T-cell (primary cell): ENCODE measurements at regions not wholly inside any gene's neighbourhood (a gene's known extent, or its start where the extent isn't known, plus 50 kb on each side); places are given as distances from the start of the nearest gene placed in this dataset.

Source experiments
- ATAC-seq, 4 experiments: fragments of 200-7000 bp in 3 of 4; fragments of 150-1000 bp in 1 of 4; cut with Tn5 transposase; replicated peaks in 1 of 4; 1 replicate in 3 of 4; 2 replicates in 1 of 4; pipeline ENCODE4 v1.10.0; 2021; ENCODE audit warnings: moderate library complexity in 3 of 4, mild to moderate bottlenecking in 2 of 4, moderate number of reproducible peaks in 1 of 4
- CTCF ChIA-PET, 2 donors: fragments of 300-600 bp; sonication (Branson Sonifier 250); formaldehyde crosslinking; loops; one replicate each; lab custom pipeline; 2022; ENCODE audit warnings: antibody characterized with exemption in 2 of 2; lab: Charles Lee
- POLR2A ChIA-PET, 2 donors: fragments of 300-600 bp; sonication (Branson Sonifier 250); formaldehyde crosslinking; loops; one replicate each; lab custom pipeline; 2022; ENCODE audit warnings: antibody characterized with exemption in 2 of 2; lab: Charles Lee
- DNase-seq, 35 experiments: peaks; one replicate each; pipeline versions ENCODE4 v3.0.0 to v3.0.0-alpha.2; 2013 to 2023
- H3K27ac ChIP-seq: one replicate; pipeline ENCODE4 v1.5.1; 2013; ENCODE audit warnings: low read length
- H3K27me3 ChIP-seq, 2 experiments: replicated peaks in 1 of 2; 1 replicate in 1 of 2; 2 replicates in 1 of 2; pipeline versions ENCODE4 v1.6.1 to v1.7.0; 2013; ENCODE audit warnings: low read length in 1 of 2, mixed read lengths in 1 of 2; ENCODE audit not compliant: control insufficient read depth in 2 of 2, insufficient read depth in 2 of 2; ENCODE audit errors: extremely low read depth in 1 of 2
- H3K36me3 ChIP-seq, 2 donors: 1 replicate in 1 of 2; 2 replicates in 1 of 2; pipeline versions ENCODE4 v1.6.1 to v1.7.0; 2013; ENCODE audit warnings: low read length in 1 of 2; ENCODE audit not compliant: control insufficient read depth in 2 of 2, insufficient read depth in 1 of 2; ENCODE audit errors: extremely low read depth in 1 of 2
- H3K4me1 ChIP-seq, 2 experiments: 1 replicate in 1 of 2; 2 replicates in 1 of 2; pipeline versions ENCODE4 v1.6.1 to v1.7.0; 2013; ENCODE audit warnings: low read length in 2 of 2, mixed read lengths in 1 of 2; ENCODE audit not compliant: insufficient read depth in 2 of 2, control insufficient read depth in 1 of 2; ENCODE audit errors: extremely low read depth in 1 of 2
- H3K4me3 ChIP-seq, 2 donors: 1 replicate in 1 of 2; 2 replicates in 1 of 2; pipeline versions ENCODE4 v1.5.1 to v1.7.0; 2013; ENCODE audit warnings: mild to moderate bottlenecking in 2 of 2, low read length in 1 of 2, moderate library complexity in 1 of 2; ENCODE audit not compliant: control insufficient read depth in 1 of 2; ENCODE audit errors: extremely low read depth in 1 of 2
- H3K9me3 ChIP-seq: 2 replicates; pipeline ENCODE4 v1.7.0; 2013
- H3K27ac Mint-ChIP-seq, 2 donors: one replicate each; pipeline ENCODE4 v1.8.0; 2020 to 2021; ENCODE audit warnings: mild to moderate bottlenecking in 2 of 2, mixed read lengths in 2 of 2
- H3K27me3 Mint-ChIP-seq, 2 donors: one replicate each; pipeline ENCODE4 v1.8.0; 2021 to 2022; ENCODE audit warnings: mixed read lengths in 2 of 2
- H3K36me3 Mint-ChIP-seq: one replicate; pipeline ENCODE4 v1.8.0; 2021; ENCODE audit warnings: mixed read lengths
- H3K4me1 Mint-ChIP-seq, 3 donors: one replicate each; pipeline ENCODE4 v1.8.0; 2020 to 2022; ENCODE audit warnings: mixed read lengths in 3 of 3, mild to moderate bottlenecking in 1 of 3
- H3K4me3 Mint-ChIP-seq, 3 donors: one replicate each; pipeline ENCODE4 v1.8.0; 2020 to 2022; ENCODE audit warnings: mild to moderate bottlenecking in 3 of 3, mixed read lengths in 3 of 3, moderate library complexity in 3 of 3
- H3K9me3 Mint-ChIP-seq, 3 donors: one replicate each; pipeline ENCODE4 v1.8.0; 2020 to 2022; ENCODE audit warnings: mixed read lengths in 3 of 3
- WGBS: methylation state at CpG from one replicate; pipeline ENCODE4 v1.1.5; 2013; ENCODE audit warnings: missing lambda C conversion rate; ENCODE audit not compliant: insufficient coverage; 5-methylcytosine and 5-hydroxymethylcytosine counted together

GRCh38 chr9:13487936-13488335, 208.4 kb upstream of the MPDZ start:
- Histone ChIP-seq H3K27me3 (no peaks in the 10 kb centered on the region), H3K9me3 (no peaks in the 10 kb centered on the region), H3K27ac (no peak overlapping the region), H3K4me3 (no peak overlapping the region), H3K36me3 (no peaks in the 10 kb centered on the region), H3K4me1 (no peaks in the 10 kb centered on the region)
- ATAC-seq, result no peak
- no peak overlapping the region for H3K4me3 Mint-ChIP-seq
- DNase-seq, result no peak
- ChIA-PET CTCF (no interaction called here), POLR2A (no interaction called here)
- no peak overlapping the region for H3K27ac Mint-ChIP-seq
- no peaks in the 10 kb centered on the region for H3K36me3 Mint-ChIP-seq
- H3K4me1 Mint-ChIP-seq, result no peaks in the 10 kb centered on the region
- peaks cover 9 to 18% (median 11%) of the 10 kb centered on the region in 3 donors for H3K9me3 Mint-ChIP-seq
- no peaks in the 10 kb centered on the region for H3K27me3 Mint-ChIP-seq
- 84% methylated on average over 3 of the region's 6 CpGs for WGBS

GRCh38 chr9:13487498-13487897, 208.0 kb upstream of the MPDZ start:
- Mint-ChIP-seq H3K4me3 (no peak overlapping the region), H3K9me3 (peaks cover 7 to 20% (median 9%) of the 10 kb centered on the region in 3 donors), H3K36me3 (no peaks in the 10 kb centered on the region), H3K27ac (no peak overlapping the region), H3K4me1 (no peaks in the 10 kb centered on the region), H3K27me3 (no peaks in the 10 kb centered on the region)
- DNase-seq, result no peak
- no peaks in the 10 kb centered on the region for H3K4me1 ChIP-seq
- H3K4me3 ChIP-seq, result no peak overlapping the region
- no peaks in the 10 kb centered on the region for H3K36me3 ChIP-seq
- ChIA-PET POLR2A (no interaction called here), CTCF (no interaction called here)
- no peak for ATAC-seq
- no peaks in the 10 kb centered on the region for H3K27me3 ChIP-seq
- H3K9me3 ChIP-seq, result no peaks in the 10 kb centered on the region
- no CpG with 5 or more reads among the region's 2 CpGs for WGBS
- no peak overlapping the region for H3K27ac ChIP-seq

GRCh38 chr9:13487071-13487470, 207.6 kb upstream of the MPDZ start:
- Mint-ChIP-seq H3K27me3 (no peaks in the 10 kb centered on the region), H3K36me3 (no peaks in the 10 kb centered on the region), H3K4me3 (no peak overlapping the region), H3K9me3 (peaks cover 7 to 20% (median 9%) of the 10 kb centered on the region in 3 donors), H3K27ac (no peak overlapping the region), H3K4me1 (no peaks in the 10 kb centered on the region)
- no peaks in the 10 kb centered on the region for H3K4me1 ChIP-seq
- POLR2A ChIA-PET, result no interaction called here
- no peaks in the 10 kb centered on the region for H3K27me3 ChIP-seq
- no peak for DNase-seq
- H3K4me3 ChIP-seq, result no peak overlapping the region
- no peak for ATAC-seq
- no peaks in the 10 kb centered on the region for H3K9me3 ChIP-seq
- 80% methylated on average over 1 of the region's 5 CpGs for WGBS
- H3K27ac ChIP-seq, result no peak overlapping the region
- CTCF ChIA-PET, result no interaction called here
- H3K36me3 ChIP-seq, result no peaks in the 10 kb centered on the region

GRCh38 chr9:13485068-13485596, 205.6 kb upstream of the MPDZ start:
- Histone ChIP-seq H3K27ac (no peak overlapping the region), H3K4me1 (no peaks in the 10 kb centered on the region), H3K4me3 (no peak overlapping the region), H3K36me3 (no peaks in the 10 kb centered on the region), H3K27me3 (no peaks in the 10 kb centered on the region), H3K9me3 (no peaks in the 10 kb centered on the region)
- no peaks in the 10 kb centered on the region for H3K4me1 Mint-ChIP-seq
- no peak for DNase-seq
- H3K36me3 Mint-ChIP-seq, result no peaks in the 10 kb centered on the region
- ChIA-PET CTCF (no interaction called here), POLR2A (no interaction called here)
- H3K27ac Mint-ChIP-seq, result no peak overlapping the region
- no peak for ATAC-seq
- peaks cover 0 to 5% of the 10 kb centered on the region in 2 donors for H3K27me3 Mint-ChIP-seq
- no peak overlapping the region for H3K4me3 Mint-ChIP-seq
- peaks cover 7 to 25% (median 9%) of the 10 kb centered on the region in 3 donors for H3K9me3 Mint-ChIP-seq
- WGBS, result 91% methylated on average over 3 of the region's 3 CpGs

- Histone ChIP-seq H3K27me3 (no peaks in the 10 kb centered on the region), H3K4me3 (no peak overlapping the region), H3K27ac (no peak overlapping the region), H3K9me3 (no peaks in the 10 kb centered on the region), H3K4me1 (no peaks in the 10 kb centered on the region), H3K36me3 (no peaks in the 10 kb centered on the region)
- no peak overlapping the region for H3K27ac Mint-ChIP-seq
- no peak overlapping the region for H3K4me3 Mint-ChIP-seq
- peaks cover 7 to 25% (median 9%) of the 10 kb centered on the region in 3 donors for H3K9me3 Mint-ChIP-seq
- ChIA-PET CTCF (no interaction called here), POLR2A (no interaction called here)
- H3K4me1 Mint-ChIP-seq, result no peaks in the 10 kb centered on the region
- peaks cover 0 to 5% of the 10 kb centered on the region in 2 donors for H3K27me3 Mint-ChIP-seq
- no CpG with 5 or more reads among the region's 3 CpGs for WGBS
- no peak for ATAC-seq
- DNase-seq, result no peak
- no peaks in the 10 kb centered on the region for H3K36me3 Mint-ChIP-seq
Measured at GRCh38 chr9:13484186-13484585, 204.7 kb upstream of the MPDZ start.

GRCh38 chr9:13481274-13481673, 201.8 kb upstream of the MPDZ start:
- peaks cover 4 to 19% (median 6%) of the 10 kb centered on the region in 3 donors for H3K9me3 Mint-ChIP-seq
- H3K27ac Mint-ChIP-seq, result no peak overlapping the region
- no peak for ATAC-seq

GRCh38 chr9:13480693-13481092, 201.2 kb upstream of the MPDZ start:
- no peaks in the 10 kb centered on the region for H3K4me1 ChIP-seq
- Mint-ChIP-seq H3K36me3 (no peaks in the 10 kb centered on the region), H3K27me3 (peaks cover 0 to 5% of the 10 kb centered on the region in 2 donors), H3K27ac (no peak overlapping the region), H3K4me1 (no peaks in the 10 kb centered on the region), H3K4me3 (no peak overlapping the region), H3K9me3 (peaks cover 8 to 25% (median 11%) of the 10 kb centered on the region in 3 donors)
- no peaks in the 10 kb centered on the region for H3K36me3 ChIP-seq
- no peaks in the 10 kb centered on the region for H3K9me3 ChIP-seq
- no peak overlapping the region for H3K4me3 ChIP-seq
- DNase-seq (no peak), ATAC-seq (no peak)
- CTCF ChIA-PET, result no interaction called here
- POLR2A ChIA-PET, result no interaction called here
- WGBS, result 96% methylated on average over 3 of the region's 3 CpGs
- no peak overlapping the region for H3K27ac ChIP-seq
- H3K27me3 ChIP-seq, result no peaks in the 10 kb centered on the region

More at GRCh38 chr9:13481274-13481673, 201.8 kb upstream of the MPDZ start:
- Mint-ChIP-seq H3K36me3 (no peaks in the 10 kb centered on the region), H3K4me1 (no peaks in the 10 kb centered on the region), H3K4me3 (no peak overlapping the region), H3K27me3 (peaks cover 0 to 5% of the 10 kb centered on the region in 2 donors)
- H3K9me3 ChIP-seq, result no peaks in the 10 kb centered on the region
- no peak for DNase-seq
- H3K4me3 ChIP-seq, result no peak overlapping the region
- no peaks in the 10 kb centered on the region for H3K36me3 ChIP-seq
- no peaks in the 10 kb centered on the region for H3K27me3 ChIP-seq
- ChIA-PET POLR2A (no interaction called here), CTCF (no interaction called here)
- no peaks in the 10 kb centered on the region for H3K4me1 ChIP-seq
- H3K27ac ChIP-seq, result no peak overlapping the region
